Renal cortical epithelial cell (primary cell): ENCODE measurements at regions not wholly inside any gene's neighbourhood (a gene's known extent, or its start where the extent isn't known, plus 50 kb on each side); places are given as distances from the start of the nearest gene placed in this dataset.

Experiments
- DNase-seq: peaks from one replicate; pipeline ENCODE4 v3.0.0-alpha.2; 2011; ENCODE audit warnings: low read depth

- DNase-seq = peak; percentile 38
Measured at GRCh38 chr20:9981829-9982228, 53.0 kb upstream of the ANKEF1 start.

GRCh38 chr20:9978397-9979004 is 56.3 kb upstream of the ANKEF1 start:
- DNase-seq = peak; percentile 84

GRCh38 chr20:9977629-9978028 is 57.2 kb upstream of the ANKEF1 start:
- DNase-seq = peak; percentile 72

- DNase-seq = no peak
Measured at GRCh38 chr20:9974324-9974723, 60.5 kb upstream of the ANKEF1 start.

- no peak for DNase-seq
Measured at GRCh38 chr20:9971746-9972145, 63.0 kb upstream of the ANKEF1 start.

- no peak for DNase-seq
Measured at GRCh38 chr20:9969626-9970025, 65.2 kb upstream of the ANKEF1 start.

- DNase-seq = no peak
Measured at GRCh38 chr20:9968015-9968414, 66.8 kb upstream of the ANKEF1 start.

GRCh38 chr20:9966966-9967365 is 67.8 kb upstream of the ANKEF1 start:
- DNase-seq = no peak

- DNase-seq = no peak
Measured at GRCh38 chr20:9963029-9963428, 71.8 kb upstream of the ANKEF1 start.

GRCh38 chr20:9958693-9959092 is 76.1 kb upstream of the ANKEF1 start:
- DNase-seq = no peak

- peak; percentile 16 for DNase-seq
Measured at GRCh38 chr20:9955646-9956045, 79.1 kb upstream of the ANKEF1 start.

- peak; percentile 36 for DNase-seq
Measured at GRCh38 chr20:9949563-9949962, 85.2 kb upstream of the ANKEF1 start.

GRCh38 chr20:9945408-9945807 is 89.4 kb upstream of the ANKEF1 start:
- DNase-seq = peak; percentile 45

GRCh38 chr20:9942736-9943135 is 92.1 kb upstream of the ANKEF1 start:
- no peak for DNase-seq

GRCh38 chr20:9940329-9940728 is 94.5 kb upstream of the ANKEF1 start:
- DNase-seq = no peak

- DNase-seq = peak; percentile 29
Measured at GRCh38 chr20:9939231-9939630, 95.6 kb upstream of the ANKEF1 start.

- DNase-seq = no peak
Measured at GRCh38 chr20:9935285-9935684, 96.4 kb upstream of the PAK5 start.

- DNase-seq = no peak
Measured at GRCh38 chr20:9930142-9930541, 91.3 kb upstream of the PAK5 start.

- DNase-seq = no peak
Measured at GRCh38 chr20:9928955-9929354, 90.1 kb upstream of the PAK5 start.

GRCh38 chr20:9928281-9928737 is 89.4 kb upstream of the PAK5 start:
- DNase-seq = no peak

GRCh38 chr20:9927224-9927623 is 88.3 kb upstream of the PAK5 start:
- DNase-seq = no peak

- no peak for DNase-seq
Measured at GRCh38 chr20:9926476-9926875, 87.6 kb upstream of the PAK5 start.

- no peak for DNase-seq
Measured at GRCh38 chr20:9926007-9926406, 87.1 kb upstream of the PAK5 start.

GRCh38 chr20:9923648-9924047 is 84.8 kb upstream of the PAK5 start:
- no peak for DNase-seq
